CD4-positive, alpha-beta T cell treated with Interleukin-2 at 100 ng/mL for 4 hours (primary cell): ENCODE measurements at regions not wholly inside any gene's neighbourhood (a gene's known extent, or its start where the extent isn't known, plus 50 kb on each side); places are given as distances from the start of the nearest gene placed in this dataset.

Source experiments
- DNase-seq: peaks from one replicate; pipeline ENCODE4 v3.0.0-alpha.2; 2020; ENCODE audit warnings: low spot score

GRCh38 chr3:195013411-195014361 lies 257.3 kb downstream of the XXYLT1 start:
- no peak for DNase-seq

DNA sequence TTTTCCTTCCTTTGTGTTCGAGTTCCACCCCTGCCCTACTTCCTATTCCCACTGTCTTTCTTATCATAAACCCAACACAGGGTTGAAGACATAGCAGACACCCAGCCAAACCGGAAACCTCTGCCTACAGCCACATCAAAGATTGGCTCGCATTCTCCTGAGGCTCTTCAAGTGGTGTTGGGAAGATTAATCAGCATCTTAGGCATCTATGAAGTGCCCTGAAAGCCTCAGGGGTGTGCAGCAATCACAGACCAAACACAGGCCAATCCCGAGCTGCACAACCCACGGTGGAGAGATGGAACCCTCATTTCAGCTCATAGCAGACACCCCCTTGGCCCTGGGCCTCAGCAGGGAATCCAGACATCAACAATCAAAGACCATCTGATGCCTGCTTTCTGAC lies 255.9 kb downstream of the XXYLT1 start:
- no peak for DNase-seq

- no peak for DNase-seq
These were observed 253.8 kb downstream of the XXYLT1 start for GRCh38 chr3:195017151-195017550.
